Liver (tissue), 8 donors: ENCODE measurements at regions not wholly inside any gene's neighbourhood (a gene's known extent, or its start where the extent isn't known, plus 50 kb on each side); places are given as distances from the start of the nearest gene placed in this dataset.

Experiments
- DNase-seq: peaks from one replicate; pipeline ENCODE4 v3.0.0-alpha.2; 2017; ENCODE audit warnings: low spot score
- H3K27ac ChIP-seq, 2 donors: one replicate each; pipeline ENCODE4 v1.7.0; 2013; ENCODE audit warnings: inconsistent platforms in 2 of 2, low read length in 2 of 2, control low read depth in 1 of 2, low read depth in 1 of 2, mild to moderate bottlenecking in 1 of 2
- H3K27me3 ChIP-seq, 4 donors: one replicate each; pipeline versions ENCODE4 v1.6.1 to v1.7.0; 2013; ENCODE audit warnings: low read length in 3 of 4, inconsistent platforms in 1 of 4, mild to moderate bottlenecking in 1 of 4, moderate library complexity in 1 of 4; ENCODE audit not compliant: control insufficient read depth in 4 of 4, insufficient read depth in 4 of 4
- H3K36me3 ChIP-seq, 4 donors: one replicate each; pipeline versions ENCODE4 v1.6.1 to v1.7.0; 2013; ENCODE audit warnings: low read length in 3 of 4, mild to moderate bottlenecking in 3 of 4, low read depth in 1 of 4, moderate library complexity in 1 of 4; ENCODE audit not compliant: control insufficient read depth in 4 of 4, insufficient read depth in 3 of 4
- H3K4me1 ChIP-seq, 4 donors: one replicate each; pipeline versions ENCODE4 v1.6.1 to v1.7.0; 2013; ENCODE audit warnings: low read length in 3 of 4, mild to moderate bottlenecking in 3 of 4, moderate library complexity in 1 of 4; ENCODE audit not compliant: control insufficient read depth in 4 of 4, insufficient read depth in 4 of 4
- H3K4me3 ChIP-seq, 3 donors: one replicate each; pipeline versions ENCODE4 v1.6.1 to v1.7.0; 2013; ENCODE audit warnings: low read length in 3 of 3, control low read depth in 1 of 3, low read depth in 1 of 3, mild to moderate bottlenecking in 1 of 3
- H3K9ac ChIP-seq, 2 donors: one replicate each; pipeline ENCODE4 v1.7.0; 2013; ENCODE audit warnings: low read length in 2 of 2, mild to moderate bottlenecking in 2 of 2, moderate library complexity in 2 of 2, control low read depth in 1 of 2, low read depth in 1 of 2
- H3K9me3 ChIP-seq, 4 donors: one replicate each; pipeline versions ENCODE4 v1.6.1 to v1.7.0; 2013; ENCODE audit warnings: low read length in 3 of 4; ENCODE audit not compliant: control insufficient read depth in 4 of 4
- ATF3 ChIP-seq: IDR thresholded peaks from 2 replicates; pipeline ENCODE4 v1.6.1; 2016; ENCODE audit warnings: antibody characterized with exemption
- EGR1 ChIP-seq, 2 donors: IDR thresholded peaks; 2 replicates each; pipeline ENCODE4 v1.6.1; 2016 to 2018; ENCODE audit warnings: antibody characterized with exemption in 2 of 2, low read depth in 2 of 2
- FOXA1 ChIP-seq: IDR thresholded peaks from 2 replicates; pipeline ENCODE4 v1.6.1; 2016; ENCODE audit warnings: antibody characterized with exemption
- FOXA2 ChIP-seq: IDR thresholded peaks from 2 replicates; pipeline ENCODE4 v1.6.1; 2016; ENCODE audit warnings: antibody characterized with exemption
- GABPA ChIP-seq, 2 donors: IDR thresholded peaks in 1 of 2; conservative IDR thresholded peaks in 1 of 2; 2 replicates each; pipeline ENCODE4 v1.6.1; 2016; ENCODE audit warnings: antibody characterized with exemption in 2 of 2, mild to moderate bottlenecking in 1 of 2, moderate library complexity in 1 of 2
- HNF4A ChIP-seq, 2 donors: conservative IDR thresholded peaks; 2 replicates each; pipeline ENCODE4 v1.6.1; 2016; ENCODE audit warnings: antibody characterized with exemption in 2 of 2, mild to moderate bottlenecking in 2 of 2
- HNF4G ChIP-seq: IDR thresholded peaks from 2 replicates; pipeline ENCODE4 v1.6.1; 2016; ENCODE audit warnings: antibody characterized with exemption
- JUND ChIP-seq, 2 donors: IDR thresholded peaks; 2 replicates each; pipeline ENCODE4 v1.6.1; 2016; ENCODE audit warnings: antibody characterized with exemption in 2 of 2
- MAX ChIP-seq: IDR thresholded peaks from 2 replicates; pipeline ENCODE4 v1.6.1; 2016; ENCODE audit warnings: antibody characterized with exemption
- NR2F2 ChIP-seq: IDR thresholded peaks from 2 replicates; pipeline ENCODE4 v1.6.1; 2016; ENCODE audit warnings: antibody characterized with exemption
- RAD21 ChIP-seq, 2 donors: IDR thresholded peaks; 2 replicates each; pipeline ENCODE4 v1.6.1; 2016; ENCODE audit warnings: antibody characterized with exemption in 2 of 2, mild to moderate bottlenecking in 2 of 2
- RXRA ChIP-seq, 2 donors: IDR thresholded peaks; 2 replicates each; pipeline ENCODE4 v1.6.1; 2017 to 2018; ENCODE audit warnings: antibody characterized with exemption in 2 of 2, mild to moderate bottlenecking in 1 of 2
- SP1 ChIP-seq: IDR thresholded peaks from 2 replicates; pipeline ENCODE4 v1.6.1; 2018; ENCODE audit warnings: antibody characterized with exemption, mild to moderate bottlenecking
- TAF1 ChIP-seq: conservative IDR thresholded peaks from 2 replicates; pipeline ENCODE4 v1.6.1; 2016; ENCODE audit warnings: antibody characterized with exemption, mild to moderate bottlenecking
- YY1 ChIP-seq: IDR thresholded peaks from 2 replicates; pipeline ENCODE4 v1.6.1; 2016; ENCODE audit warnings: antibody characterized with exemption, mild to moderate bottlenecking
- WGBS: extraction: QIAGEN DNeasy Blood & Tissue Kit; methylation state at CpG from one replicate; pipeline ENCODE4 v1.1.7; 2013; 5-methylcytosine and 5-hydroxymethylcytosine counted together
- TF ChIP-seq, protein P1 (sequence below): IDR thresholded peaks from 2 replicates; pipeline ENCODE4 v1.6.1; 2016; ENCODE audit warnings: antibody characterized with exemption, mild to moderate bottlenecking
- TF ChIP-seq, protein P2 (sequence below): fragments of 150-350 bp; IDR thresholded peaks from 2 replicates; pipeline ENCODE4 v1.5.1; 2017; ENCODE audit warnings: improper control_type of control experiment, low read depth, low read length; ENCODE audit not compliant: missing input control
- TF ChIP-seq, protein P3 (sequence below): IDR thresholded peaks from 2 replicates; pipeline ENCODE4 v1.6.1; 2016; ENCODE audit warnings: antibody characterized with exemption
- donor health status: healthy.
- donor health status: healthy.
- donor health status: healthy.
- donor health status: healthy.
- donor health status: healthy.

DNA sequence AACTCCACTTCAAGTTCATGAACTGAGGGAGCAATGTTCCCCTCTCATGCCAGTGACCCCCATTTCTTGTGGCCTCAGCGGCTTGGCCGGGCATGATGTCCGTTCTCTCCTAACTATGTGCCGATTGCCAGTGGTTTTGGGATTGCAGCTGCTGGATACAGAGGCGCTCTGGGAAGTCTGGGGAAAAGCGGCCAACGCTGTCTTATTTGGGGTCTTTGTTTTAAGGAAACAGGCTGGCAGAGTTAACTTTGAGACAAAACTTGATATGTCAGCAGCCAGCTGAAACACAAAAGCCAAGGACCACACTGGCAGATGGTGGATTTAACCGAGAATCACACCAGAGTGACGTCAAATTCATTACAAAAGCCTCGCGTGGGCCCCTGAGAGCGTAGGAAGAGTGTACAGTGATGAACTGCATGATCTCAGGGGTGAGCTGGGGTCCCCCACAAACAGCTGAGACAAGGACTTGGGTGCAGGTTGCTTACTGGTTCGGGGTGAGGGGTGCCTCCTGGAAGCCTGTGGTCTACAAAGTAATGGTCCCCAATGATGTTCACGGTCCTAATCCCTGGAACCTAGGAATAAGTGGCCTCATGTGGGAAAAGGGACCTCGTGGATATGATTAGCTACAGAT is 180.4 kb downstream of the IRF8 start:
- Histone ChIP-seq H3K36me3 (no peaks in the 10 kb centered on the region), H3K9me3 (no peaks in the 10 kb centered on the region), H3K9ac (no peak overlapping the region), H3K4me3 (no peak overlapping the region), H3K27me3 (peaks cover 0 to 3% (median 0%) of the 10 kb centered on the region in 4 donors), H3K27ac (no peak overlapping the region), H3K4me1 (no peaks in the 10 kb centered on the region)
- no peak for DNase-seq
- TF ChIP-seq SP1 (no peak), TAF1 (no peak), YY1 (no peak), EGR1 (IDR thresholded peaks at IDR 0.05; ENCODE audit: low read depth in 2 of 2) (no peak), NR2F2 (no peak), FOXA2 (no peak), ATF3 (no peak), MAX (no peak), HNF4A (conservative IDR thresholded peaks at IDR 0.05) (no peak), HNF4G (no peak), JUND (IDR thresholded peaks at IDR 0.05) (no peak), RAD21 (IDR thresholded peaks at IDR 0.05) (no peak), RXRA (IDR thresholded peaks at IDR 0.05) (no peak), GABPA (IDR thresholded peaks at IDR 0.05 in 1 of 2, conservative IDR thresholded peaks at IDR 0.05 in 1 of 2) (no peak), FOXA1 (no peak)
- TF ChIP-seq, protein P1, sequence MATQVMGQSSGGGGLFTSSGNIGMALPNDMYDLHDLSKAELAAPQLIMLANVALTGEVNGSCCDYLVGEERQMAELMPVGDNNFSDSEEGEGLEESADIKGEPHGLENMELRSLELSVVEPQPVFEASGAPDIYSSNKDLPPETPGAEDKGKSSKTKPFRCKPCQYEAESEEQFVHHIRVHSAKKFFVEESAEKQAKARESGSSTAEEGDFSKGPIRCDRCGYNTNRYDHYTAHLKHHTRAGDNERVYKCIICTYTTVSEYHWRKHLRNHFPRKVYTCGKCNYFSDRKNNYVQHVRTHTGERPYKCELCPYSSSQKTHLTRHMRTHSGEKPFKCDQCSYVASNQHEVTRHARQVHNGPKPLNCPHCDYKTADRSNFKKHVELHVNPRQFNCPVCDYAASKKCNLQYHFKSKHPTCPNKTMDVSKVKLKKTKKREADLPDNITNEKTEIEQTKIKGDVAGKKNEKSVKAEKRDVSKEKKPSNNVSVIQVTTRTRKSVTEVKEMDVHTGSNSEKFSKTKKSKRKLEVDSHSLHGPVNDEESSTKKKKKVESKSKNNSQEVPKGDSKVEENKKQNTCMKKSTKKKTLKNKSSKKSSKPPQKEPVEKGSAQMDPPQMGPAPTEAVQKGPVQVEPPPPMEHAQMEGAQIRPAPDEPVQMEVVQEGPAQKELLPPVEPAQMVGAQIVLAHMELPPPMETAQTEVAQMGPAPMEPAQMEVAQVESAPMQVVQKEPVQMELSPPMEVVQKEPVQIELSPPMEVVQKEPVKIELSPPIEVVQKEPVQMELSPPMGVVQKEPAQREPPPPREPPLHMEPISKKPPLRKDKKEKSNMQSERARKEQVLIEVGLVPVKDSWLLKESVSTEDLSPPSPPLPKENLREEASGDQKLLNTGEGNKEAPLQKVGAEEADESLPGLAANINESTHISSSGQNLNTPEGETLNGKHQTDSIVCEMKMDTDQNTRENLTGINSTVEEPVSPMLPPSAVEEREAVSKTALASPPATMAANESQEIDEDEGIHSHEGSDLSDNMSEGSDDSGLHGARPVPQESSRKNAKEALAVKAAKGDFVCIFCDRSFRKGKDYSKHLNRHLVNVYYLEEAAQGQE = no peak
- TF ChIP-seq, protein P2, sequence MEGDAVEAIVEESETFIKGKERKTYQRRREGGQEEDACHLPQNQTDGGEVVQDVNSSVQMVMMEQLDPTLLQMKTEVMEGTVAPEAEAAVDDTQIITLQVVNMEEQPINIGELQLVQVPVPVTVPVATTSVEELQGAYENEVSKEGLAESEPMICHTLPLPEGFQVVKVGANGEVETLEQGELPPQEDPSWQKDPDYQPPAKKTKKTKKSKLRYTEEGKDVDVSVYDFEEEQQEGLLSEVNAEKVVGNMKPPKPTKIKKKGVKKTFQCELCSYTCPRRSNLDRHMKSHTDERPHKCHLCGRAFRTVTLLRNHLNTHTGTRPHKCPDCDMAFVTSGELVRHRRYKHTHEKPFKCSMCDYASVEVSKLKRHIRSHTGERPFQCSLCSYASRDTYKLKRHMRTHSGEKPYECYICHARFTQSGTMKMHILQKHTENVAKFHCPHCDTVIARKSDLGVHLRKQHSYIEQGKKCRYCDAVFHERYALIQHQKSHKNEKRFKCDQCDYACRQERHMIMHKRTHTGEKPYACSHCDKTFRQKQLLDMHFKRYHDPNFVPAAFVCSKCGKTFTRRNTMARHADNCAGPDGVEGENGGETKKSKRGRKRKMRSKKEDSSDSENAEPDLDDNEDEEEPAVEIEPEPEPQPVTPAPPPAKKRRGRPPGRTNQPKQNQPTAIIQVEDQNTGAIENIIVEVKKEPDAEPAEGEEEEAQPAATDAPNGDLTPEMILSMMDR = no peak
- TF ChIP-seq, protein P3, sequence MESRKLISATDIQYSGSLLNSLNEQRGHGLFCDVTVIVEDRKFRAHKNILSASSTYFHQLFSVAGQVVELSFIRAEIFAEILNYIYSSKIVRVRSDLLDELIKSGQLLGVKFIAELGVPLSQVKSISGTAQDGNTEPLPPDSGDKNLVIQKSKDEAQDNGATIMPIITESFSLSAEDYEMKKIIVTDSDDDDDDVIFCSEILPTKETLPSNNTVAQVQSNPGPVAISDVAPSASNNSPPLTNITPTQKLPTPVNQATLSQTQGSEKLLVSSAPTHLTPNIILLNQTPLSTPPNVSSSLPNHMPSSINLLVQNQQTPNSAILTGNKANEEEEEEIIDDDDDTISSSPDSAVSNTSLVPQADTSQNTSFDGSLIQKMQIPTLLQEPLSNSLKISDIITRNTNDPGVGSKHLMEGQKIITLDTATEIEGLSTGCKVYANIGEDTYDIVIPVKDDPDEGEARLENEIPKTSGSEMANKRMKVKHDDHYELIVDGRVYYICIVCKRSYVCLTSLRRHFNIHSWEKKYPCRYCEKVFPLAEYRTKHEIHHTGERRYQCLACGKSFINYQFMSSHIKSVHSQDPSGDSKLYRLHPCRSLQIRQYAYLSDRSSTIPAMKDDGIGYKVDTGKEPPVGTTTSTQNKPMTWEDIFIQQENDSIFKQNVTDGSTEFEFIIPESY = no peak
- WGBS = 88% methylated on average over 15 of the region's 15 CpGs
